ENCODE measurements at regions not wholly inside any gene's neighbourhood (a gene's known extent, or its start where the extent isn't known, plus 50 kb on each side); places are given as distances from the start of the nearest gene placed in this dataset.

DNA sequence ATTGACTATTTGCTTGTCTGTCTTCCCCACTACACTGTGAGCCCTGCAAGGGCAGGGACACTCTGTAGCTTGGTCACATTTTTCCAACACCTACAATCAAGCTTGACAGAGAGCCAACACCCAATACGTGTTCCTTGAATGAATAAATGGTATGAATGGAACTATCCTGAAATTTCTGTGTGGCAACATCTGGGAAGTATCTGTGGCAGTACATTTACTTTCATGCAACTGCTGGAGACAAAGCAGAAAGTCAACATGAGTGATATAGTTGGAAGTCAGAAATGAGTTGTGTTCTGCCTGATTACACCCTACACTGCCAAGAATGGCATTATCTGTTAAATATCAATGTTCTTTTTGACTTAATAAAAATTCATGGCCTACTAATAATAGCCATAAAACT lies 343.5 kb upstream of the F9 start:
- Histone ChIP-seq H3K9me3 (ENCODE audit: control insufficient read depth, low read length) (no peaks in the 10 kb centered on the region), H3K27me3 (ENCODE audit: control insufficient read depth, insufficient read depth, low read length, poor library complexity, severe bottlenecking) (no peaks in the 10 kb centered on the region), H3K4me1 (ENCODE audit: control insufficient read depth, insufficient read depth, low read length) (no peaks in the 10 kb centered on the region), H3K36me3 (ENCODE audit: control insufficient read depth, insufficient read depth, low read length) (peaks cover 7% of the 10 kb centered on the region), H3K4me3 (ENCODE audit: low read length) (no peak overlapping the region), H3K27ac (ENCODE audit: low read depth, low read length) (no peak overlapping the region), H3K9ac (ENCODE audit: extremely low read depth, low read length, poor library complexity, severe bottlenecking) (no peak overlapping the region)
- H3K27me3 Mint-ChIP-seq (ENCODE audit: insufficient read depth): peaks cover 4% of the 10 kb centered on the region
- no peak overlapping the region for H3K4me3 Mint-ChIP-seq
- peaks cover 13% of the 10 kb centered on the region for H3K36me3 Mint-ChIP-seq (ENCODE audit: low read depth)
- no peak overlapping the region for H3K27ac Mint-ChIP-seq
- no peak for DNase-seq
- no peak for TF ChIP-seq CTCF (conservative IDR thresholded peaks at IDR 0.05)
- no peaks in the 10 kb centered on the region for H3K9me3 Mint-ChIP-seq
- peaks cover 37% of the 10 kb centered on the region for H3K4me1 Mint-ChIP-seq
- WGBS, 2 experiments (ENCODE audit: insufficient coverage in 1 of 2, insufficient read length in 1 of 2): 100% methylated on average over 1 of the region's 1 CpG; no CpG with 5 or more reads in 1 of the 2 experiments

- no peak overlapping the region for H3K4me3 ChIP-seq (ENCODE audit: low read length)
- H3K9me3 ChIP-seq (ENCODE audit: control insufficient read depth, low read length): no peaks in the 10 kb centered on the region
- TF ChIP-seq CTCF (conservative IDR thresholded peaks at IDR 0.05): no peak
- no peaks in the 10 kb centered on the region for H3K4me1 ChIP-seq (ENCODE audit: control insufficient read depth, insufficient read depth, low read length)
- no peak overlapping the region for H3K9ac ChIP-seq (ENCODE audit: extremely low read depth, low read length, poor library complexity, severe bottlenecking)
- no peaks in the 10 kb centered on the region for H3K27me3 ChIP-seq (ENCODE audit: control insufficient read depth, insufficient read depth, low read length, poor library complexity, severe bottlenecking)
- peaks cover 27% of the 10 kb centered on the region for H3K9me3 Mint-ChIP-seq
- no peak overlapping the region for H3K4me3 Mint-ChIP-seq
- H3K27me3 Mint-ChIP-seq (ENCODE audit: insufficient read depth): no peaks in the 10 kb centered on the region
- no peak for DNase-seq
- no peak overlapping the region for H3K27ac Mint-ChIP-seq
- H3K36me3 Mint-ChIP-seq (ENCODE audit: low read depth): peaks cover 53% of the 10 kb centered on the region
- peaks cover 10% of the 10 kb centered on the region for H3K4me1 Mint-ChIP-seq
- WGBS, 2 experiments (ENCODE audit: insufficient coverage in 1 of 2, insufficient read length in 1 of 2): 80 to 94% methylated on average over 1 of the region's 1 CpG
- H3K36me3 ChIP-seq (ENCODE audit: control insufficient read depth, insufficient read depth, low read length): peaks cover 22% of the 10 kb centered on the region
- no peak overlapping the region for H3K27ac ChIP-seq (ENCODE audit: low read depth, low read length)
These were observed 350.9 kb upstream of the F9 start for GRCh38 chrX:139179592-139179991.

GRCh38 chrX:139178980-139179379 lies 351.6 kb upstream of the F9 start:
- H3K27me3 ChIP-seq (ENCODE audit: control insufficient read depth, insufficient read depth, low read length, poor library complexity, severe bottlenecking): no peaks in the 10 kb centered on the region
- H3K27me3 Mint-ChIP-seq (ENCODE audit: insufficient read depth): no peaks in the 10 kb centered on the region
- no peaks in the 10 kb centered on the region for H3K4me1 ChIP-seq (ENCODE audit: control insufficient read depth, insufficient read depth, low read length)
- H3K9ac ChIP-seq (ENCODE audit: extremely low read depth, low read length, poor library complexity, severe bottlenecking): no peak overlapping the region
- H3K4me3 ChIP-seq (ENCODE audit: low read length): no peak overlapping the region
- WGBS, 2 experiments (ENCODE audit: insufficient coverage in 1 of 2, insufficient read length in 1 of 2): 74 to 94% methylated on average over 2 to 4 of the region's 4 CpGs
- H3K4me1 Mint-ChIP-seq: peaks cover 8% of the 10 kb centered on the region
- H3K9me3 Mint-ChIP-seq: peaks cover 33% of the 10 kb centered on the region
- H3K36me3 ChIP-seq (ENCODE audit: control insufficient read depth, insufficient read depth, low read length): peaks cover 22% of the 10 kb centered on the region
- TF ChIP-seq CTCF (conservative IDR thresholded peaks at IDR 0.05): no peak
- H3K27ac ChIP-seq (ENCODE audit: low read depth, low read length): no peak overlapping the region
- peaks cover 54% of the 10 kb centered on the region for H3K36me3 Mint-ChIP-seq (ENCODE audit: low read depth)
- no peak for DNase-seq
- no peaks in the 10 kb centered on the region for H3K9me3 ChIP-seq (ENCODE audit: control insufficient read depth, low read length)
- no peak overlapping the region for H3K4me3 Mint-ChIP-seq
- H3K27ac Mint-ChIP-seq: no peak overlapping the region

All from endodermal cell (in vitro differentiated cells).